NCI-H345 treated with DMSO at 0.1 percent for 48 hours (cell line): ENCODE measurements at regions not wholly inside any gene's neighbourhood (a gene's known extent, or its start where the extent isn't known, plus 50 kb on each side); places are given as distances from the start of the nearest gene placed in this dataset.
"Not testable (repeated sequence)": the region's sequence is repeated elsewhere in the genome, so short reads cannot be mapped to it uniquely, and the experiment has no call there.

Source experiments
- DNase-seq: peaks from one replicate; lab custom pipeline; 2025; ENCODE audit not compliant: unreplicated experiment; lab: John Stamatoyannopoulos, UW

GRCh38 chr21:17197996-17198395, 314.8 kb upstream of the CXADR start:
- no peak for DNase-seq

GRCh38 chr21:17200250-17200649, 312.6 kb upstream of the CXADR start:
- no peak for DNase-seq

GRCh38 chr21:17201741-17202260, 311.0 kb upstream of the CXADR start:
- no peak for DNase-seq

GRCh38 chr21:17214801-17215200, 298.0 kb upstream of the CXADR start:
- no peak for DNase-seq

- not testable (repeated sequence) for DNase-seq
These were observed 293.8 kb upstream of the CXADR start for GRCh38 chr21:17219050-17219449.

GRCh38 chr21:17231124-17231523, 281.7 kb upstream of the CXADR start:
- no peak for DNase-seq

GRCh38 chr21:17231771-17232170, 281.1 kb upstream of the CXADR start:
- no peak for DNase-seq

GRCh38 chr21:17238468-17238867, 274.4 kb upstream of the CXADR start:
- no peak for DNase-seq

- peak; percentile 51 for DNase-seq
These were observed 262.0 kb upstream of the CXADR start for GRCh38 chr21:17250778-17251241.

- DNase-seq = no peak
These were observed 255.1 kb upstream of the CXADR start for GRCh38 chr21:17257784-17258183.

- no peak for DNase-seq
These were observed 248.7 kb upstream of the CXADR start for GRCh38 chr21:17264182-17264581.

GRCh38 chr21:17269760-17270159, 243.1 kb upstream of the CXADR start:
- DNase-seq = no peak

GRCh38 chr21:17270229-17270628, 242.6 kb upstream of the CXADR start:
- DNase-seq = peak; percentile 66

GRCh38 chr21:17279663-17280062, 233.2 kb upstream of the CXADR start:
- DNase-seq = no peak

GRCh38 chr21:17293016-17293562, 219.8 kb upstream of the CXADR start:
- DNase-seq = not testable (repeated sequence)

- no peak for DNase-seq
These were observed 216.8 kb upstream of the CXADR start for GRCh38 chr21:17295997-17296396.

- DNase-seq = not testable (repeated sequence)
These were observed 213.3 kb upstream of the CXADR start for GRCh38 chr21:17299576-17299975.

GRCh38 chr21:17327715-17328114, 185.1 kb upstream of the CXADR start:
- DNase-seq = not testable (repeated sequence)

GRCh38 chr21:17334484-17334883, 178.4 kb upstream of the CXADR start:
- DNase-seq = peak; percentile 8

- no peak for DNase-seq
These were observed 172.8 kb upstream of the CXADR start for GRCh38 chr21:17340081-17340480.

GRCh38 chr21:17343055-17343454, 169.8 kb upstream of the CXADR start:
- no peak for DNase-seq

- DNase-seq = no peak
These were observed 164.5 kb upstream of the CXADR start for GRCh38 chr21:17348357-17348756.

- no peak for DNase-seq
These were observed 164.0 kb upstream of the CXADR start for GRCh38 chr21:17348849-17349248.
